ENCODE measurements at regions not wholly inside any gene's neighbourhood (a gene's known extent, or its start where the extent isn't known, plus 50 kb on each side); places are given as distances from the start of the nearest gene placed in this dataset.

DNA sequence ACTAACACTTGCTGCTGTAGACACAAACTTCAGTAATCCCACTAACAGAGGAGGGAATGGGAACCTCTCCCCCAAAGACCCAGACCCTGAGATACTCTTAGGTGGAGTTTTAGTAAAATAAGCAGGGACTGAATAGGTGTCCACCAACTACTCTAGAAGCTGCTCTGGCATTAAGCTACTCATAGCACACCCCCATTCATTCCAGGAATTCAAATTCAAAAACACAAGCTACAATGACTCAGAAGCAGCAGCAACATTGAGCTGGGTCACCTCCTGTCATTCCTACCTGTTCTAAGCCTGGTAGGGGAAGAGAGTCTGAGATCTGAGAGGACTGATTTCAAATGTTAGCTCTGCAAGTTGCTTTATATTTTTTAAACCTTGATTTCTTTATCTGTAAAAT, 135.4 kb upstream of the FRMPD4 start:
- no peaks in the 10 kb centered on the region for H3K4me1 Mint-ChIP-seq
- H3K36me3 Mint-ChIP-seq (ENCODE audit: low read depth), result no peaks in the 10 kb centered on the region
- TF ChIP-seq, protein P1, sequence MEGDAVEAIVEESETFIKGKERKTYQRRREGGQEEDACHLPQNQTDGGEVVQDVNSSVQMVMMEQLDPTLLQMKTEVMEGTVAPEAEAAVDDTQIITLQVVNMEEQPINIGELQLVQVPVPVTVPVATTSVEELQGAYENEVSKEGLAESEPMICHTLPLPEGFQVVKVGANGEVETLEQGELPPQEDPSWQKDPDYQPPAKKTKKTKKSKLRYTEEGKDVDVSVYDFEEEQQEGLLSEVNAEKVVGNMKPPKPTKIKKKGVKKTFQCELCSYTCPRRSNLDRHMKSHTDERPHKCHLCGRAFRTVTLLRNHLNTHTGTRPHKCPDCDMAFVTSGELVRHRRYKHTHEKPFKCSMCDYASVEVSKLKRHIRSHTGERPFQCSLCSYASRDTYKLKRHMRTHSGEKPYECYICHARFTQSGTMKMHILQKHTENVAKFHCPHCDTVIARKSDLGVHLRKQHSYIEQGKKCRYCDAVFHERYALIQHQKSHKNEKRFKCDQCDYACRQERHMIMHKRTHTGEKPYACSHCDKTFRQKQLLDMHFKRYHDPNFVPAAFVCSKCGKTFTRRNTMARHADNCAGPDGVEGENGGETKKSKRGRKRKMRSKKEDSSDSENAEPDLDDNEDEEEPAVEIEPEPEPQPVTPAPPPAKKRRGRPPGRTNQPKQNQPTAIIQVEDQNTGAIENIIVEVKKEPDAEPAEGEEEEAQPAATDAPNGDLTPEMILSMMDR (IDR thresholded peaks at IDR 0.05; ENCODE audit: unreplicated experiment in 3 of 3), result no peak
- H3K4me3 Mint-ChIP-seq, result no peak overlapping the region
- no peaks in the 10 kb centered on the region for H3K27me3 Mint-ChIP-seq (ENCODE audit: low read depth)
- no peak overlapping the region for H3K27ac Mint-ChIP-seq
- H3K9me3 Mint-ChIP-seq, result peaks cover 1% of the 10 kb centered on the region

DNA sequence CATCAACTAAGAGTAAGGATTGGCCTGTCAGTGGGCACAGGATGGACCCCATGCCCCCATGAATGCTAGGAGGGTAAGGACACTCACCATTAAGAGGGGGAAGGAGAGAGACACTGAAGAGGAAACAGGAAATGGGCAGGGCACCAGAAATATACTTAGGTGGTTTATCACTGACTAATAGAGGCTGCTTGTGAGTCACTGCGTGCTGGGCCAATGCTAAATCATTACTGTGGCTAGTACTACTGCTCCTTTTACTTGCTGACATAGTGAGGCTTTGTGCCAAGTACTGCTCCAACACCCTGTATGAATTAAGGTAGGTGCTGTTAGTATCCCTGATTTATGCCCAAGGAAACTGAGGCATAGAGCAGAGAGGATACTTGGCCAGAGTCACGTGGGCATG, 130.4 kb upstream of the FRMPD4 start:
- Mint-ChIP-seq H3K27me3 (ENCODE audit: low read depth) (no peaks in the 10 kb centered on the region), H3K4me1 (no peaks in the 10 kb centered on the region), H3K9me3 (peaks cover 5% of the 10 kb centered on the region), H3K36me3 (ENCODE audit: low read depth) (no peaks in the 10 kb centered on the region), H3K4me3 (no peak overlapping the region), H3K27ac (no peak overlapping the region)
- TF ChIP-seq, protein P1 (IDR thresholded peaks at IDR 0.05; ENCODE audit: unreplicated experiment in 3 of 3), result no peak

DNA sequence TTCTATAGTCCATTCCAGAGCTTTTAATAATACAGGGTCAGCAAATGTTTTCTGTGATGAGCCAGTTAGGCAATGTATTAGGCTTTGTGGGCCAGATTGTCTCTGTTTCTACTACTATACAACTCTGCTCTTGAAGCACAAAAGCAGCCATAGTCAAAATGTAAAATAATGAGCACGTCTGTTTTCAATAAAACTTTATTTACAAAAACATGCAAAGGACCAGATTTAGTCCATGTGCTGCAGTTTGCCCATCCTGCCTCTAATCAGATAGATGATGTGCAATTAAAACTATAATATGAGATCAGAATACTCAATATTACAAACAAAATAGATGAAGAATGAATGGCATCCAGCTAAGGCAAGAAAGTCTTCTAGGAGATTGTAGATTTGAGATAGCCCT, 127.8 kb upstream of the FRMPD4 start:
- Mint-ChIP-seq H3K27me3 (ENCODE audit: low read depth) (no peaks in the 10 kb centered on the region), H3K4me3 (no peak overlapping the region), H3K9me3 (peaks cover 8% of the 10 kb centered on the region), H3K4me1 (no peaks in the 10 kb centered on the region), H3K36me3 (ENCODE audit: low read depth) (no peaks in the 10 kb centered on the region), H3K27ac (no peak overlapping the region)
- TF ChIP-seq, protein P1 (IDR thresholded peaks at IDR 0.05; ENCODE audit: unreplicated experiment in 3 of 3), result no peak

DNA sequence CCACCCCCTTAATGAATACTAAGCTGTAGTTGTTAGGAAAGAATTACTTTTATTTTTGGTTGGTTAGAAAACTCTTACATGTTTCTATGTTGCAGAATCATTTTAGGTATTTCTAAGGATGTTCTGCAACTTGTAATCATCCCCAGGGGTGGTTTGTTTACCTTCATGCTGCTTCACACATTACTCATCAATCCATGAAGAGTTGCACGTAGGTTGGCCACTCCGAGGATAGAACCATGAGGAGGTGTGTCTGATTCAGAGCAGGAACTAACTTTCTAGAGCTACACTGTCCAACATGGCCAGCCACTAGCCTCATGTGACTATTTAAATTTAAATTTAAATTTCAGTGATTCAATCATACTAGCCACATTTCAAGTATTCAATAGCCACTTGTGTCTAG, 127.2 kb upstream of the FRMPD4 start:
- H3K4me3 Mint-ChIP-seq, result no peak overlapping the region
- TF ChIP-seq, protein P1 (IDR thresholded peaks at IDR 0.05; ENCODE audit: unreplicated experiment in 3 of 3), result no peak
- H3K27me3 Mint-ChIP-seq (ENCODE audit: low read depth), result no peaks in the 10 kb centered on the region
- H3K27ac Mint-ChIP-seq, result no peak overlapping the region
- no peaks in the 10 kb centered on the region for H3K4me1 Mint-ChIP-seq
- peaks cover 8% of the 10 kb centered on the region for H3K9me3 Mint-ChIP-seq
- no peaks in the 10 kb centered on the region for H3K36me3 Mint-ChIP-seq (ENCODE audit: low read depth)

DNA sequence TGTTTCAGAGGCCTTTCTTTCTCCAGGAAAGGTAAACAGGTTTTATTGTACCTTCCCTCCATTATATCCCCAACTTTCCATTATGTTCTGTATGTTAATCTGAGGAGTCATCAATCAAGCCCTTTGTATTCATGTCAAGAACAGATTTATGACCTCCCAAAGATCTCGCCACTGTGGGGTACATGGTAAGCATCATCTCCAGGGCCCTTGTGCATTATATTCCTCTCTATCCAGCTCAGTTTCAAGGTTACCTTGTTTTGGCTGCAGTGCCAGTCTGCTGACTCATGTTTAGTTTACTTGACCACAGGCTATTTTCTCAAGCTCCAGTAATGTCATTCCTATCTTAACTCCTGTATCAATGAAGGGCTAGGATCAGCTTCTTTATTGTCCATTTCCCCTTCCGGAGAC, 125.1 kb upstream of the FRMPD4 start:
- no peak overlapping the region for H3K4me3 Mint-ChIP-seq
- H3K27ac Mint-ChIP-seq, result no peak overlapping the region
- peaks cover 8% of the 10 kb centered on the region for H3K9me3 Mint-ChIP-seq

DNA sequence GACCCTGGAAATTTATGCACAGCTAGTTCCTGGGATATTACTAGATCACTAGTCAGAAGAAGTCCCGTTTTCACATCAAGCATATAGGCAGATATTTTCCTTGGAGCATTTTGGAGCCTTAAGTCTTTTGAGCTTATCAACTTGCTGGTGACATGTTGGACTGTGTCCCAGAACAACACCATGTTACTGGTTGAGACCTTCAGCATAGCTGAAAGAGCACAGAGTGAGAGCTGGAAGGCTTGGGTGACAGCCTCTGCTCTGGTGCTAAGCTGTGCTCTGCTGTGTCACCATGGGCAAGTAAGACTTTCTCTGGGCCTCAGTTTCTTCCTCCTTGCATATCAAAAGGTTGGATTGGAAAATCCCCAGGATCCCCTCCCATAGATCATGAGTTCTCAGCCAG, 116.6 kb upstream of the FRMPD4 start:
- Mint-ChIP-seq H3K9me3 (peaks cover 7% of the 10 kb centered on the region), H3K36me3 (ENCODE audit: low read depth) (no peaks in the 10 kb centered on the region), H3K27ac (no peak overlapping the region), H3K4me3 (no peak overlapping the region), H3K4me1 (no peaks in the 10 kb centered on the region), H3K27me3 (ENCODE audit: low read depth) (no peaks in the 10 kb centered on the region)
- TF ChIP-seq, protein P1 (IDR thresholded peaks at IDR 0.05; ENCODE audit: unreplicated experiment in 3 of 3), result no peak

More for the DNA sequence above, 125.1 kb upstream of the FRMPD4 start:
- Mint-ChIP-seq H3K4me1 (no peaks in the 10 kb centered on the region), H3K36me3 (ENCODE audit: low read depth) (no peaks in the 10 kb centered on the region), H3K27me3 (ENCODE audit: low read depth) (no peaks in the 10 kb centered on the region)
- TF ChIP-seq, protein P1 (IDR thresholded peaks at IDR 0.05; ENCODE audit: unreplicated experiment in 3 of 3), result no peak

All from nephron (organoid).